HEK293 (cell line): ENCODE measurements at regions not wholly inside any gene's neighbourhood (a gene's known extent, or its start where the extent isn't known, plus 50 kb on each side); places are given as distances from the start of the nearest gene placed in this dataset.

Experiments
- CTCF ChIA-PET: fragments of 350-600 bp; formaldehyde crosslinking; extraction: SDS; loops from one replicate; lab custom pipeline; 2021; ENCODE audit warnings: antibody characterized with exemption; lab: Yijun Ruan, JAX
- POLR2A ChIA-PET: fragments of 300-600 bp; formaldehyde crosslinking; extraction: SDS; loops from one replicate; lab custom pipeline; 2020; ENCODE audit warnings: antibody characterized with exemption, inconsistent platforms; lab: Yijun Ruan, JAX
- H3K27ac ChIP-seq: fragments of 200-500 bp; sonication (Bioruptor generic); 2 replicates; pipeline ENCODE4 v1.5.1; 2014; ENCODE audit warnings: low read depth, low read length, control low read depth, inconsistent platforms; ENCODE audit errors: extremely low read depth
- H3K36me3 ChIP-seq, 2 experiments: fragments of 200-500 bp in 1 of 2; sonication (Bioruptor generic) in 1 of 2; 1 replicate in 1 of 2; 2 replicates in 1 of 2; pipeline ENCODE4 v1.5.1; 2014 to 2017; ENCODE audit warnings: inconsistent platforms in 2 of 2, low read length in 2 of 2; ENCODE audit not compliant: control insufficient read depth in 2 of 2, insufficient read depth in 1 of 2
- H3K4me1 ChIP-seq: fragments of 200-500 bp; sonication (Bioruptor generic); 2 replicates; pipeline ENCODE4 v1.5.1; 2014; ENCODE audit warnings: mild to moderate bottlenecking, low read length, inconsistent platforms; ENCODE audit not compliant: control insufficient read depth, insufficient read depth
- H3K4me3 ChIP-seq: 2 replicates; pipeline ENCODE4 v1.5.1; 2011; ENCODE audit warnings: low read depth, mild to moderate bottlenecking, control low read depth, low read length, moderate library complexity
- H3K9me3 ChIP-seq: fragments of 200-500 bp; sonication (Bioruptor generic); 2 replicates; pipeline ENCODE4 v1.5.1; 2014; ENCODE audit warnings: low read depth, low read length, inconsistent platforms; ENCODE audit not compliant: control insufficient read depth, insufficient read depth
- ATF2 ChIP-seq: fragments of 450-650 bp; formaldehyde crosslinking; IDR thresholded peaks from 2 replicates; pipeline ENCODE4 v1.5.1; 2016; ENCODE audit warnings: missing biosample characterization, missing genetic modification characterization, low read depth
- BCL11B ChIP-seq: fragments of 450-650 bp; formaldehyde crosslinking; IDR thresholded peaks from 2 replicates; pipeline ENCODE4 v1.5.1; 2016; ENCODE audit warnings: low read depth, missing biosample characterization, missing genetic modification characterization
- FEZF1 ChIP-seq: fragments of 450-650 bp; formaldehyde crosslinking; IDR thresholded peaks from 2 replicates; pipeline ENCODE4 v1.5.1; 2016; ENCODE audit warnings: missing biosample characterization, missing genetic modification characterization
- KLF17 ChIP-seq: fragments of 450-650 bp; formaldehyde crosslinking; IDR thresholded peaks from 2 replicates; pipeline ENCODE4 v1.5.1; 2016; ENCODE audit warnings: missing biosample characterization, missing genetic modification characterization
- KLF8 ChIP-seq: fragments of 450-650 bp; formaldehyde crosslinking; IDR thresholded peaks from 2 replicates; pipeline ENCODE4 v1.5.1; 2016; ENCODE audit warnings: missing biosample characterization, missing genetic modification characterization
- REST ChIP-seq: fragments of 450-650 bp; formaldehyde crosslinking; IDR thresholded peaks from 2 replicates; pipeline ENCODE4 v1.5.1; 2016; ENCODE audit warnings: missing biosample characterization, missing genetic modification characterization
- SCRT1 ChIP-seq: fragments of 450-650 bp; formaldehyde crosslinking; IDR thresholded peaks from 2 replicates; pipeline ENCODE4 v1.5.1; 2016; ENCODE audit warnings: missing biosample characterization, missing genetic modification characterization, borderline replicate concordance
- SETDB1 ChIP-seq: IDR thresholded peaks from one replicate; pipeline ENCODE4 v1.6.1; 2017; ENCODE audit warnings: mild to moderate bottlenecking, low read length, moderate library complexity, mixed read lengths; ENCODE audit not compliant: insufficient read length
- WT1 ChIP-seq: fragments of 450-650 bp; formaldehyde crosslinking; IDR thresholded peaks from 2 replicates; pipeline ENCODE4 v1.5.1; 2016; ENCODE audit warnings: missing biosample characterization, missing genetic modification characterization
- ZFP41 ChIP-seq: fragments of 450-650 bp; formaldehyde crosslinking; IDR thresholded peaks from 2 replicates; pipeline ENCODE4 v1.5.1; 2016; ENCODE audit warnings: missing biosample characterization, missing genetic modification characterization, borderline replicate concordance
- ZNF221 ChIP-seq: fragments of 450-650 bp; formaldehyde crosslinking; IDR thresholded peaks from 2 replicates; pipeline ENCODE4 v1.5.1; 2017; ENCODE audit warnings: missing biosample characterization, missing genetic modification characterization, borderline replicate concordance
- ZNF23 ChIP-seq: fragments of 450-650 bp; formaldehyde crosslinking; IDR thresholded peaks from 2 replicates; pipeline ENCODE4 v1.5.1; 2016; ENCODE audit warnings: missing biosample characterization, missing genetic modification characterization, borderline replicate concordance
- ZNF239 ChIP-seq: fragments of 450-650 bp; formaldehyde crosslinking; IDR thresholded peaks from 2 replicates; pipeline ENCODE4 v1.5.1; 2016; ENCODE audit warnings: missing biosample characterization, missing genetic modification characterization
- ZNF26 ChIP-seq: fragments of 450-650 bp; formaldehyde crosslinking; IDR thresholded peaks from 2 replicates; pipeline ENCODE4 v1.5.1; 2016; ENCODE audit warnings: missing biosample characterization, missing genetic modification characterization
- ZNF274 ChIP-seq, 2 experiments: fragments of 200-500 bp in 1 of 2; fragments of 450-650 bp in 1 of 2; sonication (Bioruptor generic) in 1 of 2; formaldehyde crosslinking in 1 of 2; IDR thresholded peaks; 2 replicates each; pipeline versions ENCODE4 v1.5.1 to v1.6.1; 2014 to 2016; ENCODE audit warnings: borderline replicate concordance in 1 of 2, inconsistent platforms in 1 of 2, low read length in 1 of 2, missing biosample characterization in 1 of 2, missing genetic modification characterization in 1 of 2
- ZNF404 ChIP-seq: fragments of 450-650 bp; formaldehyde crosslinking; IDR thresholded peaks from 2 replicates; pipeline ENCODE4 v1.5.1; 2017; ENCODE audit warnings: missing biosample characterization, missing genetic modification characterization
- ZNF426 ChIP-seq: fragments of 450-650 bp; formaldehyde crosslinking; IDR thresholded peaks from 2 replicates; pipeline ENCODE4 v1.5.1; 2017; ENCODE audit warnings: missing biosample characterization, missing genetic modification characterization, mild to moderate bottlenecking, inconsistent platforms, moderate library complexity
- ZNF473 ChIP-seq: fragments of 450-650 bp; formaldehyde crosslinking; IDR thresholded peaks from 2 replicates; pipeline ENCODE4 v1.5.1; 2017; ENCODE audit warnings: missing biosample characterization, missing genetic modification characterization
- ZNF580 ChIP-seq: fragments of 450-650 bp; formaldehyde crosslinking; IDR thresholded peaks from 2 replicates; pipeline ENCODE4 v1.5.1; 2016; ENCODE audit warnings: missing biosample characterization, missing genetic modification characterization
- ZNF585B ChIP-seq: fragments of 450-650 bp; formaldehyde crosslinking; IDR thresholded peaks from 2 replicates; pipeline ENCODE4 v1.5.1; 2016; ENCODE audit warnings: missing biosample characterization, missing genetic modification characterization
- ZNF610 ChIP-seq: fragments of 450-650 bp; formaldehyde crosslinking; IDR thresholded peaks from 2 replicates; pipeline ENCODE4 v1.5.1; 2016; ENCODE audit warnings: missing biosample characterization, missing genetic modification characterization, borderline replicate concordance
- ZNF658 ChIP-seq: fragments of 450-650 bp; formaldehyde crosslinking; IDR thresholded peaks from 2 replicates; pipeline ENCODE4; 2016; ENCODE audit warnings: missing biosample characterization, missing genetic modification characterization
- ZNF664 ChIP-seq: fragments of 450-650 bp; formaldehyde crosslinking; IDR thresholded peaks from 2 replicates; pipeline ENCODE4 v1.5.1; 2016; ENCODE audit warnings: missing biosample characterization, missing genetic modification characterization
- ZNF692 ChIP-seq: fragments of 450-650 bp; formaldehyde crosslinking; IDR thresholded peaks from 2 replicates; pipeline ENCODE4 v1.5.1; 2016; ENCODE audit warnings: missing biosample characterization, missing genetic modification characterization
- ZNF791 ChIP-seq: fragments of 450-650 bp; formaldehyde crosslinking; IDR thresholded peaks from 2 replicates; pipeline ENCODE4 v1.5.1; 2016; ENCODE audit warnings: missing biosample characterization, missing genetic modification characterization

GRCh38 chr12:91632042-91632786 lies 449.6 kb upstream of the DCN start:
- H3K4me1 ChIP-seq: no peaks in the 10 kb centered on the region
- no peaks in the 10 kb centered on the region for H3K9me3 ChIP-seq
- H3K4me3 ChIP-seq: no peak overlapping the region
- H3K36me3 ChIP-seq: no peaks in the 10 kb centered on the region
- no peak overlapping the region for H3K27ac ChIP-seq
- ChIA-PET CTCF (no interaction called here), POLR2A (no interaction called here)
- TF ChIP-seq ZNF404 (tag by site-specific recombination) (no peak), ZFP41 (no peak), ZNF610 (tag by site-specific recombination) (no peak), SETDB1 (no peak), ZNF426 (tag by site-specific recombination) (no peak), ZNF580 (tag by site-specific recombination) (no peak), KLF17 (tag by site-specific recombination) (no peak), ZNF23 (no peak), ZNF221 (tag by site-specific recombination) (no peak), ZNF585B (tag by site-specific recombination) (no peak), ZNF274 (IDR thresholded peaks at IDR 0.05; ENCODE audit: low read length) (no peak), ZNF274 (tag by site-specific recombination; IDR thresholded peaks at IDR 0.05; ENCODE audit: borderline replicate concordance) (no peak)

GRCh38 chr12:91630596-91631293 lies 448.1 kb upstream of the DCN start:
- no peaks in the 10 kb centered on the region for H3K36me3 ChIP-seq
- H3K4me3 ChIP-seq: no peak overlapping the region
- ChIA-PET POLR2A (interaction anchor here (0.7 kb wide), 1 partner anchor 524 kb away, joined by 3 read pairs; no protein-coding TSS in a partner anchor), CTCF (no interaction called here)
- no peaks in the 10 kb centered on the region for H3K9me3 ChIP-seq
- no peak overlapping the region for H3K27ac ChIP-seq
- TF ChIP-seq WT1 (no peak), ZNF26 (tag by site-specific recombination) (no peak), REST (tag by site-specific recombination) (no peak), ZNF473 (tag by site-specific recombination) (no peak), FEZF1 (tag by site-specific recombination) (no peak), ZNF791 (tag by site-specific recombination) (no peak), ATF2 (tag by site-specific recombination) (no peak), BCL11B (tag by site-specific recombination) (no peak), ZNF692 (tag by site-specific recombination) (no peak), KLF8 (no peak), ZNF664 (tag by site-specific recombination) (no peak), ZNF239 (tag by site-specific recombination) (no peak), SCRT1 (tag by site-specific recombination) (no peak), ZNF658 (tag by site-specific recombination) (no peak)
- no peaks in the 10 kb centered on the region for H3K4me1 ChIP-seq
